Trophoblast cell (in vitro differentiated cells and primary cell): ENCODE measurements at regions not wholly inside any gene's neighbourhood (a gene's known extent, or its start where the extent isn't known, plus 50 kb on each side); places are given as distances from the start of the nearest gene placed in this dataset.

Experiments used
- DNase-seq, 2 donors: peaks; one replicate each; pipeline ENCODE4 v3.0.0-alpha.2; 2016
- H2AFZ ChIP-seq: 2 replicates; pipeline ENCODE4 v1.6.1; 2013; ENCODE audit warnings: low read length, moderate library complexity, mild to moderate bottlenecking; ENCODE audit not compliant: insufficient read depth, poor library complexity
- H2AK5ac ChIP-seq: 2 replicates; pipeline ENCODE4 v1.6.1; 2013; ENCODE audit warnings: mild to moderate bottlenecking, low read length
- H2BK120ac ChIP-seq: 2 replicates; pipeline ENCODE4 v1.6.1; 2013; ENCODE audit warnings: low read length, mild to moderate bottlenecking, moderate library complexity; ENCODE audit not compliant: insufficient read depth, poor library complexity
- H2BK12ac ChIP-seq: 2 replicates; pipeline ENCODE4 v1.6.1; 2013; ENCODE audit warnings: mild to moderate bottlenecking, low read length, moderate library complexity
- H2BK5ac ChIP-seq: 2 replicates; pipeline ENCODE4 v1.6.1; 2013; ENCODE audit warnings: low read length, low read depth, moderate library complexity, mild to moderate bottlenecking; ENCODE audit not compliant: poor library complexity
- H3K14ac ChIP-seq: 2 replicates; pipeline ENCODE4 v1.6.1; 2013; ENCODE audit warnings: mild to moderate bottlenecking, low read length
- H3K18ac ChIP-seq: 2 replicates; pipeline ENCODE4 v1.6.1; 2013; ENCODE audit warnings: mild to moderate bottlenecking, low read length
- H3K23ac ChIP-seq: 2 replicates; pipeline ENCODE4 v1.6.1; 2013; ENCODE audit warnings: low read length
- H3K27ac ChIP-seq: 2 replicates; pipeline ENCODE4 v1.5.1; 2013; ENCODE audit warnings: low read depth, mild to moderate bottlenecking, inconsistent platforms, low read length, moderate library complexity
- H3K27me3 ChIP-seq: 2 replicates; pipeline ENCODE4 v1.6.1; 2013; ENCODE audit warnings: inconsistent platforms, mild to moderate bottlenecking, low read length, moderate library complexity; ENCODE audit not compliant: insufficient read depth
- H3K36me3 ChIP-seq, 2 experiments: 1 replicate in 1 of 2; 2 replicates in 1 of 2; pipeline ENCODE4 v1.6.1; 2013; ENCODE audit warnings: low read length in 2 of 2, mild to moderate bottlenecking in 2 of 2, moderate library complexity in 1 of 2; ENCODE audit not compliant: insufficient read depth in 2 of 2, control insufficient read depth in 1 of 2
- H3K4ac ChIP-seq: 2 replicates; pipeline ENCODE4 v1.6.1; 2013; ENCODE audit warnings: low read depth, mild to moderate bottlenecking, low read length, moderate library complexity
- H3K4me1 ChIP-seq, 2 experiments: 1 replicate in 1 of 2; 2 replicates in 1 of 2; pipeline ENCODE4 v1.6.1; 2013; ENCODE audit warnings: low read length in 2 of 2, mild to moderate bottlenecking in 2 of 2, moderate library complexity in 1 of 2; ENCODE audit not compliant: insufficient read depth in 2 of 2, control insufficient read depth in 1 of 2
- H3K4me2 ChIP-seq: 2 replicates; pipeline ENCODE4 v1.6.1; 2013; ENCODE audit warnings: inconsistent platforms, mild to moderate bottlenecking, low read length, moderate library complexity
- H3K4me3 ChIP-seq: 2 replicates; pipeline ENCODE4 v1.5.1; 2013; ENCODE audit warnings: mild to moderate bottlenecking, low read depth, low read length, inconsistent platforms
- H3K79me1 ChIP-seq: one replicate; pipeline ENCODE4 v1.6.1; 2013; ENCODE audit warnings: low read length
- H3K79me2 ChIP-seq: 2 replicates; pipeline ENCODE4 v1.6.1; 2013; ENCODE audit warnings: low read length, mild to moderate bottlenecking; ENCODE audit not compliant: control insufficient read depth, insufficient read depth, poor library complexity
- H3K9ac ChIP-seq: 2 replicates; pipeline ENCODE4 v1.6.1; 2013; ENCODE audit warnings: mild to moderate bottlenecking, low read length
- H3K9me3 ChIP-seq: 2 replicates; pipeline ENCODE4 v1.6.1; 2013; ENCODE audit warnings: low read depth, mild to moderate bottlenecking, control low read depth, inconsistent platforms, low read length; ENCODE audit not compliant: insufficient read depth
- H4K12ac ChIP-seq: 2 replicates; pipeline ENCODE4 v1.6.1; 2013; ENCODE audit warnings: low read depth, mild to moderate bottlenecking, low read length, moderate library complexity
- H4K8ac ChIP-seq: 2 replicates; pipeline ENCODE4 v1.6.1; 2013; ENCODE audit warnings: low read depth, mild to moderate bottlenecking, low read length, moderate library complexity
- H4K91ac ChIP-seq: one replicate; pipeline ENCODE4 v1.6.1; 2013; ENCODE audit warnings: low read depth, mild to moderate bottlenecking, low read length, moderate library complexity
- WGBS: extraction: QIAGEN DNeasy Blood & Tissue Kit; methylation state at CpG from one replicate; pipeline ENCODE4 v1.1.7; 2013; ENCODE audit warnings: missing lambda C conversion rate; ENCODE audit not compliant: insufficient read length, insufficient coverage; ENCODE audit errors: extremely low coverage; 5-methylcytosine and 5-hydroxymethylcytosine counted together

GRCh38 chr11:22510741-22511140 lies 114.9 kb downstream of the FANCF start:
- H3K27ac ChIP-seq = no peak overlapping the region
- H3K4me3 ChIP-seq = no peak overlapping the region
- no peak overlapping the region for H3K9ac ChIP-seq
- no peaks in the 10 kb centered on the region for H3K27me3 ChIP-seq
- H2AK5ac ChIP-seq = no peak overlapping the region
- no peak overlapping the region for H4K91ac ChIP-seq
- no peak overlapping the region for H3K18ac ChIP-seq
- no peak overlapping the region for H3K4me2 ChIP-seq
- H3K23ac ChIP-seq = no peak overlapping the region
- H3K14ac ChIP-seq = no peak overlapping the region
- H3K79me2 ChIP-seq = no peaks in the 10 kb centered on the region
- no peak overlapping the region for H2BK120ac ChIP-seq
- H4K12ac ChIP-seq = no peak overlapping the region
- no peaks in the 10 kb centered on the region for H3K36me3 ChIP-seq
- H3K79me1 ChIP-seq = no peaks in the 10 kb centered on the region
- no peak overlapping the region for H2AFZ ChIP-seq
- H2BK5ac ChIP-seq = no peak overlapping the region
- no peak overlapping the region for H3K4ac ChIP-seq
- DNase-seq = peak in 1 of 2 donors; percentile 34
- no peaks in the 10 kb centered on the region for H3K9me3 ChIP-seq
- no peaks in the 10 kb centered on the region for H3K4me1 ChIP-seq
- no peak overlapping the region for H2BK12ac ChIP-seq
- no CpG with 5 or more reads among the region's 2 CpGs for WGBS
- no peak overlapping the region for H4K8ac ChIP-seq

GRCh38 chr11:22510010-22510409 lies 115.6 kb downstream of the FANCF start:
- no peak overlapping the region for H3K27ac ChIP-seq
- no peak overlapping the region for H4K8ac ChIP-seq
- H2BK12ac ChIP-seq = no peak overlapping the region
- H3K23ac ChIP-seq = no peak overlapping the region
- no peak overlapping the region for H3K4me3 ChIP-seq
- no peaks in the 10 kb centered on the region for H3K27me3 ChIP-seq
- DNase-seq = no peak
- no peaks in the 10 kb centered on the region for H3K36me3 ChIP-seq
- WGBS = no CpG with 5 or more reads among the region's 2 CpGs
- no peak overlapping the region for H3K4ac ChIP-seq
- no peak overlapping the region for H2AK5ac ChIP-seq
- H4K12ac ChIP-seq = no peak overlapping the region
- no peak overlapping the region for H3K18ac ChIP-seq
- H3K9ac ChIP-seq = no peak overlapping the region
- H3K4me2 ChIP-seq = no peak overlapping the region
- no peaks in the 10 kb centered on the region for H3K4me1 ChIP-seq
- H2AFZ ChIP-seq = no peak overlapping the region
- no peaks in the 10 kb centered on the region for H3K79me2 ChIP-seq
- no peak overlapping the region for H2BK5ac ChIP-seq
- H4K91ac ChIP-seq = no peak overlapping the region
- no peaks in the 10 kb centered on the region for H3K79me1 ChIP-seq
- H2BK120ac ChIP-seq = no peak overlapping the region
- H3K9me3 ChIP-seq = no peaks in the 10 kb centered on the region
- no peak overlapping the region for H3K14ac ChIP-seq

- DNase-seq = no peak
- Histone ChIP-seq H2BK12ac (no peak overlapping the region), H4K12ac (no peak overlapping the region), H3K4me3 (no peak overlapping the region), H3K79me2 (no peaks in the 10 kb centered on the region), H3K23ac (no peak overlapping the region), H3K9me3 (no peaks in the 10 kb centered on the region), H3K79me1 (no peaks in the 10 kb centered on the region), H2AK5ac (no peak overlapping the region), H2BK120ac (no peak overlapping the region), H3K4ac (no peak overlapping the region), H2AFZ (no peak overlapping the region), H4K91ac (no peak overlapping the region), H3K4me2 (no peak overlapping the region), H2BK5ac (no peak overlapping the region), H3K27me3 (no peaks in the 10 kb centered on the region), H3K4me1 (no peaks in the 10 kb centered on the region), H4K8ac (no peak overlapping the region), H3K14ac (no peak overlapping the region), H3K9ac (no peak overlapping the region), H3K18ac (no peak overlapping the region), H3K27ac (no peak overlapping the region), H3K36me3 (no peaks in the 10 kb centered on the region)
- WGBS = no CpG with 5 or more reads among the region's 2 CpGs
Observed at GRCh38 chr11:22508665-22509064, 117.0 kb downstream of the FANCF start.

GRCh38 chr11:22497474-22497873 lies 128.1 kb downstream of the FANCF start:
- Histone ChIP-seq H3K27ac (no peak overlapping the region), H2BK12ac (no peak overlapping the region), H3K18ac (no peak overlapping the region), H2BK120ac (no peak overlapping the region), H2AK5ac (no peak overlapping the region), H2BK5ac (no peak overlapping the region), H3K36me3 (no peaks in the 10 kb centered on the region), H3K4ac (no peak overlapping the region), H3K9ac (no peak overlapping the region), H3K79me2 (no peaks in the 10 kb centered on the region), H3K27me3 (no peaks in the 10 kb centered on the region), H2AFZ (no peak overlapping the region), H3K9me3 (no peaks in the 10 kb centered on the region), H3K14ac (no peak overlapping the region), H4K91ac (no peak overlapping the region), H3K4me2 (no peak overlapping the region), H3K4me1 (no peaks in the 10 kb centered on the region), H3K23ac (no peak overlapping the region), H4K8ac (no peak overlapping the region), H4K12ac (no peak overlapping the region), H3K79me1 (no peaks in the 10 kb centered on the region), H3K4me3 (no peak overlapping the region)
- no CpG with 5 or more reads among the region's 3 CpGs for WGBS
- no peak for DNase-seq
